Effector memory CD4-positive, alpha-beta T cell (primary cell): ENCODE measurements at regions not wholly inside any gene's neighbourhood (a gene's known extent, or its start where the extent isn't known, plus 50 kb on each side); places are given as distances from the start of the nearest gene placed in this dataset.
"Not testable (repeated sequence)": the region's sequence is repeated elsewhere in the genome, so short reads cannot be mapped to it uniquely, and the experiment has no call there.

Experiments used
- DNase-seq, 3 donors: peaks; one replicate each; pipeline ENCODE4 v3.0.0-alpha.2; 2020
- H3K27ac ChIP-seq: 2 replicates; pipeline ENCODE4 v1.7.0; 2013; ENCODE audit warnings: mild to moderate bottlenecking, low read length, moderate library complexity; ENCODE audit not compliant: insufficient read depth, poor library complexity, severe bottlenecking
- H3K27me3 ChIP-seq: replicated peaks from 2 replicates; pipeline ENCODE4 v1.7.0; 2013; ENCODE audit warnings: mild to moderate bottlenecking, low read length; ENCODE audit not compliant: insufficient read depth, control insufficient read depth, poor library complexity, severe bottlenecking
- H3K36me3 ChIP-seq: 2 replicates; pipeline ENCODE4 v1.7.0; 2013; ENCODE audit warnings: mild to moderate bottlenecking, low read length, moderate library complexity; ENCODE audit not compliant: control insufficient read depth, insufficient read depth
- H3K4me1 ChIP-seq: 2 replicates; pipeline ENCODE4 v1.7.0; 2013; ENCODE audit warnings: low read length, mild to moderate bottlenecking; ENCODE audit not compliant: control insufficient read depth, insufficient read depth, poor library complexity, severe bottlenecking
- H3K4me3 ChIP-seq: 2 replicates; pipeline ENCODE4 v1.7.0; 2013; ENCODE audit warnings: low read length, low read depth, mild to moderate bottlenecking; ENCODE audit not compliant: insufficient read depth, poor library complexity, severe bottlenecking
- H3K9me3 ChIP-seq: 2 replicates; pipeline ENCODE4 v1.7.0; 2013; ENCODE audit warnings: mild to moderate bottlenecking, low read length, moderate library complexity; ENCODE audit not compliant: control insufficient read depth

DNA sequence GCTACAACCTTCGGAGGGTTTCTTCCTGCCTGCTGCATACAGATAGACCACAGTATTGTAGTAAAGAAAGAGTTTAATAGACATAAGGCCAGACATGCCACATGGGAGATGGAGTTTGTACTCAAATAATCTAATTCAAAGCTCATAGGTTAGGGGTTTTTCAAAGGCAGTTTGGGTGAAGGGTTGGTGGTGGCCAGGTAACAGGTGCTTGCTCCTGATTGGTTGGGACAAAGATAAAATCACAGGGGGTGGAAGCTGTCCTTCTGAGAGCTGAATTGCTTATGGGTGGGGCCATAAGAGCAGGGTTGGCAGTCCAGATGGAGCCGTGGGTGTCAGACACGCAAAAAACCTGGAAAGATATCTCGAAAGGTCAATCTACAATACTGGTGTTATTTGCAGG lies 92.3 kb upstream of the ETV3 start:
- Histone ChIP-seq H3K9me3 (no peaks in the 10 kb centered on the region), H3K27ac (no peak overlapping the region), H3K36me3 (no peaks in the 10 kb centered on the region), H3K27me3 (no peaks in the 10 kb centered on the region), H3K4me1 (no peaks in the 10 kb centered on the region), H3K4me3 (no peak overlapping the region)
- DNase-seq: no peak

DNA sequence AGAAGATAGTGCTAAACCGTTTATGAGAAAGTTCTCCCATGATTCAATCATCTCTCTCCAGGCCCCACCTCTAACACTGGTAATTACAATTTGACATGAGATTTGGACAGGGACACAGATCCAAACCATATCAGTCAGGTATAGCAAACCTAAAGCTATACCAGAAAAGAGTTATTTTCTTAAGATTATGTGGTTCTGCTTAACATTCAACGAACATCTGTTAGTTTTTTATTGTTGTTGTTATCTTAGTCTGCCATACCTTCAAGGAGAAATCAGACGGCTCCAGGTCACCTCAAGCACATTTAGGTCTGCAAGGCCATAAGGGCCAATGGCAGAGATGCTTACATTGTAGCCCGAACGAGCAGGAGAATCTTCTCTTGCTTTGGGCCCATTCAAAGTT lies 89.5 kb upstream of the ETV3 start:
- no peaks in the 10 kb centered on the region for H3K36me3 ChIP-seq
- no peak overlapping the region for H3K4me3 ChIP-seq
- H3K27me3 ChIP-seq: peaks cover 4% of the 10 kb centered on the region
- H3K9me3 ChIP-seq: no peaks in the 10 kb centered on the region
- no peak overlapping the region for H3K27ac ChIP-seq
- H3K4me1 ChIP-seq: no peaks in the 10 kb centered on the region
- no peak for DNase-seq

DNA sequence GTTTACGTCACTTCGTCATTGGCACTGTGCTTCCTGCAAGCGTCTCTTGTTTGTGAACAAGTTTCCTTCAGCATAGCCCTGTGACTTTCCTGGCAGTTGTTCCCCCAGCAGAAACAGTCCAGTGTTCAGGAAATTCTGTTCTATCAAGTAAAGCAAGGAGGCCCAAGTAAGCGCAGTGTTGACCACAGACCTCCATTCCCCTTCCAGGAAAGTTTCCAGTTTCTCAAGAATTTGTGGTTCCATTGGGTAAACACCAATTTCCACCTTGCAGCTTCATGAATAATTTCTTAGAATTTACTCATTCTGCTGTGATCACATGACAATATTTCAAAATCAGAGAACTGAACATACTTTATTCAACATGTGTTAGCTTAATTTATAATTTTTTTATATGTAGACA lies 88.5 kb upstream of the ETV3 start:
- no peaks in the 10 kb centered on the region for H3K36me3 ChIP-seq

DNA sequence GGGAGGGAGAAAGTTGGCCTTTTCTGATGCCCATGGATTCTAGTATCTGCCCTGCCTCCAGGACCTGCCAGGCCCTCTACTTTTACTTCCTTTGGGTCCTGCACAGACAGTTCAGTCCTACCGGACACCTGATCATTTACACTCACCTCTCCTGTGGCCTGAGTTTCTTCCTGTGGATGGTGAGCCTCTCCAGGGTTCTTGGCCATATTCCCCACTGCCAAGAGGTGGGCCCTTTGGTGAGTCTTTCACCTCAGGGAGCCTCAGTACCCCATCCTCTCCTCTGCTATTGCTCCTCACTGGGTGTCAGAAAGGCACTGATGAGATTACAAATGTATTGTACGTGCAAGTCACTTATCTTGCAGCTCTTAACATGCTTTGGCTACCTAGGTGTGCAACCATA lies 81.4 kb upstream of the ETV3 start:
- Histone ChIP-seq H3K36me3 (no peaks in the 10 kb centered on the region), H3K9me3 (no peaks in the 10 kb centered on the region), H3K27me3 (peaks cover 5% of the 10 kb centered on the region), H3K27ac (no peak overlapping the region), H3K4me1 (no peaks in the 10 kb centered on the region), H3K4me3 (no peak overlapping the region)
- DNase-seq: no peak

More for the DNA sequence above, 88.5 kb upstream of the ETV3 start:
- no peak overlapping the region for H3K27ac ChIP-seq
- H3K9me3 ChIP-seq: no peaks in the 10 kb centered on the region
- H3K27me3 ChIP-seq: peaks cover 4% of the 10 kb centered on the region
- no peak for DNase-seq
- H3K4me3 ChIP-seq: no peak overlapping the region
- H3K4me1 ChIP-seq: no peaks in the 10 kb centered on the region

DNA sequence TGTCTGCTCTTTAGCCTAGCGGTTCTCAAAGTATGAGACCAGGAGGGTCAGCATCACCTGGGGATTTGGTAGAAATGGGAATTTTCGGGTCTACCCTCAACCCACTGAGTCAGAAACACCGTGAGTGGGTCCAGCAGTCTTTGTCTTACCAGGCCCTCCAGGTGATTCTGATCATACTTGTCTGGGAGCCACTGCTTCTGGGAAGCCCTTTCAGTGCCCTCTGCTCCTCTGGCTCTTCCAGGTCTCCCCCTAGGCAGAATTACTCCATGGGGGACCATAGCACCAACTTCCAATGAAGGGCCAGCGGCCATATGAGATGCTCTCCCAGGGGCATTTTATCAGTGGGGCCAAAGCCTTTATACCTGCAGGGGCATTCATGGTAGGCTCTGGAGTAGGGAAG lies 81.0 kb upstream of the ETV3 start:
- no peaks in the 10 kb centered on the region for H3K4me1 ChIP-seq
- H3K27ac ChIP-seq: no peak overlapping the region
- H3K9me3 ChIP-seq: no peaks in the 10 kb centered on the region
- DNase-seq: no peak
- H3K27me3 ChIP-seq: peaks cover 3% of the 10 kb centered on the region
- H3K4me3 ChIP-seq: no peak overlapping the region
- H3K36me3 ChIP-seq: no peaks in the 10 kb centered on the region

DNA sequence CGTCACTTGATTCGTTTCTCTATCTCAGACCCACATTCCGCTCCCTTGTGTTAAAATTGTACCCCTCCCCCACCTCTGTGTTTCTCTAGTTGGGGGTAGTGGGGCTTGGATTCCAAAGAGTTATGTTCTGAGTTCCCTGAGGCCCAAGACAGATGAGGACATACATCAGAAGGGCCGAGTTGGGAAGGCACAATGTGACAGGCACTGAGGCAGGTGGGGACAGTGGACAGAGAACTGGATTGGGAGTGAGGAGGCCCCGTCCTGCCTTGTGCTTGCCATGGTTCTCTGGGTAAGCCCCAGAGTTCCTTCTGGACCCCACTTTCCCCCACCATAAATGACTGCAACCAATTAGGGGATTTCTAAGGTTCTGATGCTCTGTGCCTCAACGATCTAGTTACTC lies 80.5 kb upstream of the ETV3 start:
- Histone ChIP-seq H3K27ac (no peak overlapping the region), H3K27me3 (peaks cover 3% of the 10 kb centered on the region), H3K4me1 (no peaks in the 10 kb centered on the region), H3K9me3 (no peaks in the 10 kb centered on the region), H3K36me3 (no peaks in the 10 kb centered on the region), H3K4me3 (no peak overlapping the region)
- DNase-seq: no peak

DNA sequence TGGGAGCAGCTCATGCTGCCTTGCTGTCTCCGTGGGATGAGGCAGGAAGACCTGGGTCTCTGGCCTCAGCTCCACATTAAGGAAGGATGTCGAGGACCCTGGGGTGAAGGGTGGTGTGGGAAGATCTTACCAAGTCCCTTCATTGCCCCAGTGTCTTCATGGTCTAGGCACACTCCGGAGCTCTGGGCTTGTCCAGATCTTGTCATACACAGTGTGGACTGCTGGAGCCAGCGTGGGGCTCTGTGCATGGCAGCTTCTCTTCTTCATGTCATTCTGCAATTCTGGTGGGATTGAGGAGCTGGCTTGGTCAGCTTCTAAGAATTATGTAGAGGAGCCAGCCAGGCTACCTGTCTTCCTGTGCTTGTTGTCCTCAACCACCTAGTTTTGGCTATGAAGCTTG lies 79.3 kb upstream of the ETV3 start:
- H3K27ac ChIP-seq: no peak overlapping the region
- DNase-seq: no peak
- H3K9me3 ChIP-seq: no peaks in the 10 kb centered on the region
- H3K4me3 ChIP-seq: no peak overlapping the region
- H3K27me3 ChIP-seq: peaks cover 3% of the 10 kb centered on the region
- no peaks in the 10 kb centered on the region for H3K36me3 ChIP-seq
- no peaks in the 10 kb centered on the region for H3K4me1 ChIP-seq

DNA sequence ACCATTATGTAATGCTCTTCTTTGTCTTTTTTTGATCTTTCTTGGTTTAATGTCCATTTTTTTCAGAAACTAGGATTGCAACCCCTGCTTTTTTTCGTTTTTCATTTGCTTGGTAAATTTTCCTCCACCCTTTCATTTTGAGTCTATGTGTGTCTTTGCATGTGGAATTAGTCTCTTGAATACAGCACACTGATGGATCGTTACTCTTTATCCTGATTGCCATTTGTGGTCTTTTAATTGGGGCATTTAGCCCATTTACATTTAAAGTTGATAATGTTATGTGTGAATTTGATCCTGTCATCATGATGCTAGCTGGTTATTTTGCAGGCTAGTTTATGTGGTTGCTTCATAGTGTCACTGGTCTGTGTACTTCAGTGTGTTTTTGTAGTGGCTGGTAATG lies 75.6 kb upstream of the ETV3 start:
- no peak overlapping the region for H3K4me3 ChIP-seq
- no peak overlapping the region for H3K27ac ChIP-seq
- no peaks in the 10 kb centered on the region for H3K9me3 ChIP-seq
- peaks cover 3% of the 10 kb centered on the region for H3K27me3 ChIP-seq
- no peaks in the 10 kb centered on the region for H3K4me1 ChIP-seq
- no peak for DNase-seq
- H3K36me3 ChIP-seq: no peaks in the 10 kb centered on the region

DNA sequence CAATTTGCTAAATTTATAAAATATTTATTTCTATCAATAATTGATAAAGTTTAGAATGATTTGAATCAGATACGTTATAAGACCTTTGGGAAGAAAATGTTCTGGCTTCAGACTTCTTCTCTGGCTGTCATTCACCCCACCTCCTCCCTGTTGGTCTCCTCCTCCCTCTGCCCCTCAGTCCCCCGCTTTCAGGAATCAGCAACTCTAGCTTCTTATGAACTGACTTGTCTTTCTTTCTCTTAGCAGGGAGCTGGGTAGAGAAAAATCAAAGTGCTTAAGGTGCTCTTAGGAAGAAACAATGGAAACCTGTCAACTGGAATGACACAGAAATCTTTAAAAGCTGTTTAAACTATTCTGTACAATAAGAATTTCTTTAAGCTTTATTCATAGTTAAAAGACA lies 71.3 kb upstream of the ETV3 start:
- H3K36me3 ChIP-seq: no peaks in the 10 kb centered on the region
- DNase-seq: no peak
- no peak overlapping the region for H3K27ac ChIP-seq
- no peaks in the 10 kb centered on the region for H3K27me3 ChIP-seq
- H3K4me3 ChIP-seq: no peak overlapping the region
- no peaks in the 10 kb centered on the region for H3K4me1 ChIP-seq
- H3K9me3 ChIP-seq: no peaks in the 10 kb centered on the region

DNA sequence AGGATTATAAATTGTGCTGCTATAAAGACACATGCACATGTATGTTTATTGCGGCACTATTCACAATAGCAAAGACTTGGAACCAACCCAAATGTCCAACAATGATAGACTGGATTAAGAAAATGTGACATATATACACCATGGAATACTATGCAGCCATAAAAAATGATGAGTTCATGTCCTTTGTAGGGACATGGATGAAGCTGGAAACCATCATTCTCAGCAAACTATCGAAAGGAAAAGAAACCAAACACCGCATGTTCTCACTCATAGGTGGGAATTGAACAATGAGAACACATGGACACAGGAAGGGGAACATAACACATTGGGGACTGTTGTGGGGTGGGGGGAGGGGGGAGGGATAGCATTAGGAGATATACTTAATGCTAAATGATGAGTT lies 67.8 kb upstream of the ETV3 start:
- H3K4me1 ChIP-seq, H3K36me3 ChIP-seq, H3K4me3 ChIP-seq, DNase-seq, H3K9me3 ChIP-seq, H3K27me3 ChIP-seq, H3K27ac ChIP-seq: not testable (repeated sequence)

DNA sequence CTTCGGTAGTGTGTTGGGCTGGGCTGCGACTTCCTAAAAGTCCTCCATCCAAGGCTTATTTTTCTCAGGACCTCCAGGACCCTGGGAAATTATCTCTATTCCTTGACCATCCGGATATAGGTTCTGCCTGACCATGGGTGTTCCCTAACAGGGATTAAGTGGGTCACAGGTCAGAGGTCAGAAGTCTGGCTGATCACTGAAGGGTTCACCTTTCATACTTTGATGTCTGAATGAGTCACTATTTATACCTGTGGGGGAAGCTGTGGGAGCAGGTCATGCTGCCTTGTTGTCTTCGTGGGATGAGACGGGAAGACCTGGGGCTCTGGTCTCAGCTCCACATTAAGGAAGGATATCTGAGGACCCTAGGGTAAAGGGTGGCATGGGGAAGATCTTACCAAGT lies 65.0 kb upstream of the ETV3 start:
- DNase-seq: no peak

More for the DNA sequence above, 65.0 kb upstream of the ETV3 start:
- H3K27ac ChIP-seq: no peak overlapping the region
- no peaks in the 10 kb centered on the region for H3K9me3 ChIP-seq
- no peaks in the 10 kb centered on the region for H3K36me3 ChIP-seq
- no peak overlapping the region for H3K4me3 ChIP-seq
- H3K4me1 ChIP-seq: no peaks in the 10 kb centered on the region
- no peaks in the 10 kb centered on the region for H3K27me3 ChIP-seq
